ENCODE measurements at regions not wholly inside any gene's neighbourhood (a gene's known extent, or its start where the extent isn't known, plus 50 kb on each side); places are given as distances from the start of the nearest gene placed in this dataset.
A peak's percentile ranks its signal among the peaks of the same experiment; 100 is the strongest.

DNA sequence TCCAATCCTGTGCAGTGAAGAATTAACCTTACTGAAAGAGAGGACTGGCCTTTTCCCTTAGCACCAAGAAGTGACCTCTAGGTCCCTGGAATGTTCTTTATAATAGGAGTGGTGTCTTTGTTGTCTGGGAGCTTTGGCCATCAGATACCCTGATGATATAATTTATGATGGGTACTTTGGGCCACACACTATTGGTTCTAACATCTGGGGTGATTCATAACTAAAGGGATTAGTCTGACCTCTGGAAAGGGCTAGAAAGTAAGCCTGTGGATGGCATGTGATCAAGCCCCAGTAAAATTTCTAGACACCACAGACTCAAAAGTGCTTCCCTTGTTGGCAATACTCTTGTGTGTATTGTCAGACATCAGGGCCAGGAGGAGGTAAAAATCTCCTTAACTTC is 891.2 kb downstream of the KCNA4 start:
- H3K27me3 ChIP-seq (ENCODE audit: control insufficient read depth, insufficient read depth, low read length), result no peaks in the 10 kb centered on the region
- TF ChIP-seq, protein P1, sequence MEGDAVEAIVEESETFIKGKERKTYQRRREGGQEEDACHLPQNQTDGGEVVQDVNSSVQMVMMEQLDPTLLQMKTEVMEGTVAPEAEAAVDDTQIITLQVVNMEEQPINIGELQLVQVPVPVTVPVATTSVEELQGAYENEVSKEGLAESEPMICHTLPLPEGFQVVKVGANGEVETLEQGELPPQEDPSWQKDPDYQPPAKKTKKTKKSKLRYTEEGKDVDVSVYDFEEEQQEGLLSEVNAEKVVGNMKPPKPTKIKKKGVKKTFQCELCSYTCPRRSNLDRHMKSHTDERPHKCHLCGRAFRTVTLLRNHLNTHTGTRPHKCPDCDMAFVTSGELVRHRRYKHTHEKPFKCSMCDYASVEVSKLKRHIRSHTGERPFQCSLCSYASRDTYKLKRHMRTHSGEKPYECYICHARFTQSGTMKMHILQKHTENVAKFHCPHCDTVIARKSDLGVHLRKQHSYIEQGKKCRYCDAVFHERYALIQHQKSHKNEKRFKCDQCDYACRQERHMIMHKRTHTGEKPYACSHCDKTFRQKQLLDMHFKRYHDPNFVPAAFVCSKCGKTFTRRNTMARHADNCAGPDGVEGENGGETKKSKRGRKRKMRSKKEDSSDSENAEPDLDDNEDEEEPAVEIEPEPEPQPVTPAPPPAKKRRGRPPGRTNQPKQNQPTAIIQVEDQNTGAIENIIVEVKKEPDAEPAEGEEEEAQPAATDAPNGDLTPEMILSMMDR (IDR thresholded peaks at IDR 0.05; ENCODE audit: borderline replicate concordance, extremely low read depth, insufficient read depth), result no peak
- H3K27ac ChIP-seq (ENCODE audit: low read depth in 2 of 2, low read length in 2 of 2), result no peak overlapping the region
- no peak overlapping the region for H3K4me3 ChIP-seq (ENCODE audit: low read length in 3 of 3)
- intact Hi-C loops (cut with DNase I), result no loop called here
- no peaks in the 10 kb centered on the region for H3K36me3 ChIP-seq (ENCODE audit: control insufficient read depth in 2 of 3, insufficient read depth in 3 of 3, low read length in 3 of 3)
- no peak overlapping the region for H3K9ac ChIP-seq (ENCODE audit: low read length in 3 of 3)
- no peak for DNase-seq
- FAIRE-seq, result no peak
- H3K4me1 ChIP-seq (ENCODE audit: control insufficient read depth in 2 of 3, insufficient read depth in 2 of 3, low read depth in 1 of 3, low read length in 3 of 3), result peaks cover 0 to 4% (median 0%) of the 10 kb centered on the region in 3 donors
- H3K9me3 ChIP-seq (ENCODE audit: control insufficient read depth in 2 of 3, insufficient read depth in 1 of 3, low read length in 3 of 3), result no peaks in the 10 kb centered on the region

DNA sequence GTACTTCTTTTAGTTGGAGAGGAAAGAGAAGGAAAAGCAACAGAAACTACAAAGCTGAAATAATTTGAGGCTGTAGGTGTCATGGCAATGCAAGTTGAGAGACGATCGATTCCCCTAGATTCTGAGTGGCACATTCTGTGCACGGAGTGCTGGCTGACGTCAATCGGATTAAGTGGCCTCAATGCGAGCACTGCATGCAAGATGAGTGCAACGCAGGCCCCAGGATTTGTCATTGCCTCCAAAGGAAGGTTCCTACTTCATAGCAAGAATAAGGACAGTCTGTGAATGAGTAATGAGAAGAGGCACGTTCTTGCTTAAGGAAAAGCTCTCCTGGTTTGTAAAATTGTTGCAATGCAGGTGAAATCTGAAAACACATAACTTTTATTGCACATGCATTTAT is 892.4 kb downstream of the KCNA4 start:
- no peaks in the 10 kb centered on the region for H3K36me3 ChIP-seq (ENCODE audit: control insufficient read depth in 2 of 3, insufficient read depth in 3 of 3, low read length in 3 of 3)
- FAIRE-seq, result no peak
- intact Hi-C loops (cut with DNase I), result no loop called here
- no peaks in the 10 kb centered on the region for H3K9me3 ChIP-seq (ENCODE audit: control insufficient read depth in 2 of 3, insufficient read depth in 1 of 3, low read length in 3 of 3)
- TF ChIP-seq, protein P1 (IDR thresholded peaks at IDR 0.05; ENCODE audit: borderline replicate concordance, extremely low read depth, insufficient read depth), result no peak
- no peaks in the 10 kb centered on the region for H3K27me3 ChIP-seq (ENCODE audit: control insufficient read depth, insufficient read depth, low read length)
- DNase-seq, result no peak
- peaks cover 0 to 4% (median 0%) of the 10 kb centered on the region in 3 donors for H3K4me1 ChIP-seq (ENCODE audit: control insufficient read depth in 2 of 3, insufficient read depth in 2 of 3, low read depth in 1 of 3, low read length in 3 of 3)
- no peak overlapping the region for H3K9ac ChIP-seq (ENCODE audit: low read length in 3 of 3)
- H3K27ac ChIP-seq (ENCODE audit: low read depth in 2 of 2, low read length in 2 of 2), result no peak overlapping the region
- no peak overlapping the region for H3K4me3 ChIP-seq (ENCODE audit: low read length in 3 of 3)

DNA sequence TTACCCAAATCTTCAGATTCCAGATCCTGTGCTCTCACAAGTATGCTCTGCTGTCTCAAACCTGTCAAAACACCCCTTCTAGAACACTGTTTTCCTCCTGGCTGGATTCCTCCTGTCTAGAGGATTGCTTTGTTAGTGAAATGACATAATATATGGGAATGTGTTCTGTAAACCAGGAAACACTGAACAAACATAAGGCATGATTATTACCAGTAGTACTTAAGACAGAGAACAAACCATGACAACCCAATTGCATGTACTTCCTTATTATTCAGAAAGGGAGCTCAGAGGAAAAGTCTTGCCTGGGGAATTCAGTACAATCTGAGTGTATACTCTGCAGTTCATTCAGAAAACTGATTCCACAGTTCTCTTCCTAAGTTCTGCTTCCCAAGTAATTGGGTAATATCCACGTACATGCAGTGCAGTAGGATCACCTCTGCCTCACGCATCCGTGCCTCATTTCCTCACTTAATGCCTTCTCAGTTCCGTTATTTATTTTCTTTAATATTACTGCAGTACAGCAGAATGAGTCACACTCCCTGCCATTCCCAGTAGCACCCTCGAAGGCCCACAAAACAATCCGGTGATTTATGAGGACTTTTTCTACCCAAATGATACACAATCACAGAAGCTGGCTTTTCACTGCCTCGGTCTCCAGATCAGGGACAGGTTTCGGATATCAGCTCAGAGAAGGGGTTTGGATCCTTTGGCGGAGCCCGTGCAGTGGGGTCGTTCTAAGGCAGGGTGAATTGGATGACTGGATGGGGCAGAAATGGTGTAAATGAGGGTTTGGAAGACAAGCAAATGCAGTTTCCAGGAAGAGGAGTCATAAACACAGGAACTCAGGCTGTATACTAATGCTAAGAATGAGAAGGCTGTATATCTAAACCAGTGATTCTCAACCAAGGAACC is 896.9 kb downstream of the KCNA4 start:
- DNase-seq (peak in 3 of 5 donors; percentile 11 to 42 (median 33)), FAIRE-seq (no peak)

More for the DNA sequence above, 896.9 kb downstream of the KCNA4 start:
- Histone ChIP-seq H3K9ac (ENCODE audit: low read length in 3 of 3) (no peak overlapping the region), H3K27me3 (ENCODE audit: control insufficient read depth, insufficient read depth, low read length) (no peaks in the 10 kb centered on the region), H3K4me3 (ENCODE audit: low read length in 3 of 3) (no peak overlapping the region), H3K4me1 (ENCODE audit: control insufficient read depth in 2 of 3, insufficient read depth in 2 of 3, low read depth in 1 of 3, low read length in 3 of 3) (no peaks in the 10 kb centered on the region), H3K27ac (ENCODE audit: low read depth in 2 of 2, low read length in 2 of 2) (no peak overlapping the region), H3K36me3 (ENCODE audit: control insufficient read depth in 2 of 3, insufficient read depth in 3 of 3, low read length in 3 of 3) (no peaks in the 10 kb centered on the region), H3K9me3 (ENCODE audit: control insufficient read depth in 2 of 3, insufficient read depth in 1 of 3, low read length in 3 of 3) (no peaks in the 10 kb centered on the region)
- TF ChIP-seq, protein P1 (IDR thresholded peaks at IDR 0.05; ENCODE audit: borderline replicate concordance, extremely low read depth, insufficient read depth), result no peak
- intact Hi-C loops (cut with DNase I), result no loop called here

Measured in kidney (tissue), 13 donors.